Neural progenitor cell (in vitro differentiated cells): ENCODE measurements at regions not wholly inside any gene's neighbourhood (a gene's known extent, or its start where the extent isn't known, plus 50 kb on each side); places are given as distances from the start of the nearest gene placed in this dataset.

Experiments used
- DNase-seq: peaks from one replicate; pipeline ENCODE4 v3.0.0-alpha.2; 2016; ENCODE audit warnings: low spot score
- H2AFZ ChIP-seq: fragments of 200-600 bp; sonication (generic); replicated peaks from 2 replicates; pipeline ENCODE4 v1.6.1; 2016; ENCODE audit warnings: antibody characterized with exemption
- H3F3A ChIP-seq: fragments of 200-600 bp; sonication (generic); 2 replicates; pipeline ENCODE4 v1.6.1; 2016; ENCODE audit warnings: antibody characterized with exemption, low read depth
- H3K27ac ChIP-seq: fragments of 200-600 bp; sonication (generic); 2 replicates; pipeline ENCODE4 v1.5.1; 2016; ENCODE audit warnings: mild to moderate bottlenecking
- H3K27me3 ChIP-seq: fragments of 200-600 bp; sonication (generic); 2 replicates; pipeline ENCODE4 v1.6.1; 2016; ENCODE audit warnings: mild to moderate bottlenecking, moderate library complexity
- H3K36me3 ChIP-seq: fragments of 200-600 bp; sonication (generic); 2 replicates; pipeline ENCODE4 v1.5.1; 2016
- H3K4me1 ChIP-seq: fragments of 200-600 bp; sonication (generic); 2 replicates; pipeline ENCODE4 v1.6.1; 2016; ENCODE audit warnings: mixed run types
- H3K4me2 ChIP-seq: fragments of 200-600 bp; sonication (generic); 2 replicates; pipeline ENCODE4 v1.6.1; 2016
- H3K4me3 ChIP-seq: fragments of 200-600 bp; sonication (generic); 2 replicates; pipeline ENCODE4 v1.5.1; 2016
- H3K79me2 ChIP-seq: fragments of 200-600 bp; sonication (generic); 2 replicates; pipeline ENCODE4 v1.6.1; 2016; ENCODE audit warnings: low read depth
- H3K9ac ChIP-seq: fragments of 200-600 bp; sonication (generic); 2 replicates; pipeline ENCODE4 v1.6.1; 2016
- H3K9me3 ChIP-seq: fragments of 200-600 bp; sonication (generic); 2 replicates; pipeline ENCODE4 v1.5.1; 2016; ENCODE audit warnings: low read depth
- H4K20me1 ChIP-seq: fragments of 200-600 bp; sonication (generic); 2 replicates; pipeline ENCODE4 v1.6.1; 2016; ENCODE audit warnings: low read depth
- H3K27ac Mint-ChIP-seq: 3 replicates; pipeline ENCODE4 v1.8.0; 2021; ENCODE audit warnings: mixed read lengths
- H3K27me3 Mint-ChIP-seq: 2 replicates; pipeline ENCODE4 v1.8.0; 2022; ENCODE audit warnings: low read depth, mild to moderate bottlenecking, inconsistent platforms, moderate library complexity, mixed read lengths; ENCODE audit not compliant: insufficient read depth
- H3K36me3 Mint-ChIP-seq: 3 replicates; pipeline ENCODE4 v1.8.0; 2021; ENCODE audit warnings: mixed read lengths
- H3K4me1 Mint-ChIP-seq: 3 replicates; pipeline ENCODE4 v1.8.0; 2021; ENCODE audit warnings: mixed read lengths
- H3K4me3 Mint-ChIP-seq: 3 replicates; pipeline ENCODE4 v1.8.0; 2021; ENCODE audit warnings: mild to moderate bottlenecking, moderate library complexity, mixed read lengths
- H3K9me3 Mint-ChIP-seq: 3 replicates; pipeline ENCODE4 v1.8.0; 2020; ENCODE audit warnings: mixed read lengths
- CTCF ChIP-seq: fragments of 200-600 bp; sonication (generic); IDR thresholded peaks from 2 replicates; pipeline ENCODE4 v1.5.1; 2017; ENCODE audit warnings: antibody characterized with exemption, mild to moderate bottlenecking
- EZH2 ChIP-seq: fragments of 200-600 bp; sonication (generic); IDR thresholded peaks from 2 replicates; pipeline ENCODE4 v1.6.1; 2017; ENCODE audit warnings: antibody characterized with exemption, mild to moderate bottlenecking, moderate library complexity
- EZH2phosphoT487 ChIP-seq: fragments of 200-600 bp; sonication (generic); IDR thresholded peaks from 2 replicates; pipeline ENCODE4 v1.6.1; 2017; ENCODE audit warnings: antibody characterized with exemption

GRCh38 chr6:66555082-66555481 lies 848.1 kb upstream of the EYS start:
- no peak overlapping the region for H3K9ac ChIP-seq
- Mint-ChIP-seq H3K27me3 (no peaks in the 10 kb centered on the region), H3K9me3 (peaks cover 29% of the 10 kb centered on the region), H3K4me1 (no peaks in the 10 kb centered on the region), H3K4me3 (no peak overlapping the region), H3K36me3 (no peaks in the 10 kb centered on the region), H3K27ac (no peak overlapping the region)
- no peak overlapping the region for H2AFZ ChIP-seq
- no peaks in the 10 kb centered on the region for H3K79me2 ChIP-seq
- H3F3A ChIP-seq, result no peaks in the 10 kb centered on the region
- no peaks in the 10 kb centered on the region for H3K4me1 ChIP-seq
- no peak overlapping the region for H3K4me3 ChIP-seq
- DNase-seq, result no peak
- H3K36me3 ChIP-seq, result no peaks in the 10 kb centered on the region
- no peak overlapping the region for H3K4me2 ChIP-seq
- H3K9me3 ChIP-seq, result peaks cover 8% of the 10 kb centered on the region
- TF ChIP-seq EZH2phosphoT487, result no peak
- no peak for TF ChIP-seq CTCF
- no peak for TF ChIP-seq EZH2
- no peak overlapping the region for H3K27ac ChIP-seq
- H4K20me1 ChIP-seq, result no peaks in the 10 kb centered on the region
- no peaks in the 10 kb centered on the region for H3K27me3 ChIP-seq

GRCh38 chr6:66553441-66553840 lies 846.4 kb upstream of the EYS start:
- no peak overlapping the region for H3K27ac Mint-ChIP-seq
- H4K20me1 ChIP-seq, result no peaks in the 10 kb centered on the region
- H3K36me3 Mint-ChIP-seq, result no peaks in the 10 kb centered on the region
- no peaks in the 10 kb centered on the region for H3K79me2 ChIP-seq
- no peaks in the 10 kb centered on the region for H3F3A ChIP-seq
- H3K4me1 ChIP-seq, result no peaks in the 10 kb centered on the region
- H2AFZ ChIP-seq, result no peak overlapping the region
- no peak overlapping the region for H3K4me2 ChIP-seq
- H3K27me3 Mint-ChIP-seq, result no peaks in the 10 kb centered on the region
- no peaks in the 10 kb centered on the region for H3K36me3 ChIP-seq
- H3K9me3 Mint-ChIP-seq, result peaks cover 29% of the 10 kb centered on the region
- H3K27ac ChIP-seq, result no peak overlapping the region
- no peak overlapping the region for H3K4me3 ChIP-seq
- DNase-seq, result no peak
- H3K4me3 Mint-ChIP-seq, result no peak overlapping the region
- no peaks in the 10 kb centered on the region for H3K27me3 ChIP-seq
- H3K9me3 ChIP-seq, result peaks cover 8% of the 10 kb centered on the region
- no peaks in the 10 kb centered on the region for H3K4me1 Mint-ChIP-seq
- TF ChIP-seq EZH2, result no peak
- no peak for TF ChIP-seq EZH2phosphoT487
- TF ChIP-seq CTCF, result no peak
- H3K9ac ChIP-seq, result no peak overlapping the region

- H3K4me3 Mint-ChIP-seq, result no peak overlapping the region
- Histone ChIP-seq H3K27me3 (no peaks in the 10 kb centered on the region), H3K9ac (no peak overlapping the region), H3K27ac (no peak overlapping the region), H3K4me2 (no peak overlapping the region), H4K20me1 (no peaks in the 10 kb centered on the region), H3K79me2 (no peaks in the 10 kb centered on the region), H3K4me3 (no peak overlapping the region), H2AFZ (no peak overlapping the region), H3K36me3 (no peaks in the 10 kb centered on the region), H3K4me1 (peaks cover 10% of the 10 kb centered on the region), H3F3A (no peaks in the 10 kb centered on the region), H3K9me3 (no peaks in the 10 kb centered on the region)
- peaks cover 4% of the 10 kb centered on the region for H3K9me3 Mint-ChIP-seq
- DNase-seq, result no peak
- no peaks in the 10 kb centered on the region for H3K27me3 Mint-ChIP-seq
- H3K27ac Mint-ChIP-seq, result no peak overlapping the region
- H3K36me3 Mint-ChIP-seq, result no peaks in the 10 kb centered on the region
- TF ChIP-seq EZH2phosphoT487, result no peak
- TF ChIP-seq CTCF, result no peak
- no peak for TF ChIP-seq EZH2
- H3K4me1 Mint-ChIP-seq, result peaks cover 18% of the 10 kb centered on the region
Observed at GRCh38 chr6:66538551-66539135, 831.6 kb upstream of the EYS start.
